Trophoblast cell (in vitro differentiated cells and primary cell): ENCODE measurements at regions not wholly inside any gene's neighbourhood (a gene's known extent, or its start where the extent isn't known, plus 50 kb on each side); places are given as distances from the start of the nearest gene placed in this dataset.

ENCODE experiments used
- DNase-seq, 2 donors: peaks; one replicate each; pipeline ENCODE4 v3.0.0-alpha.2; 2016
- H2AFZ ChIP-seq: 2 replicates; pipeline ENCODE4 v1.6.1; 2013; ENCODE audit warnings: low read length, moderate library complexity, mild to moderate bottlenecking; ENCODE audit not compliant: insufficient read depth, poor library complexity
- H2AK5ac ChIP-seq: 2 replicates; pipeline ENCODE4 v1.6.1; 2013; ENCODE audit warnings: mild to moderate bottlenecking, low read length
- H2BK120ac ChIP-seq: 2 replicates; pipeline ENCODE4 v1.6.1; 2013; ENCODE audit warnings: low read length, mild to moderate bottlenecking, moderate library complexity; ENCODE audit not compliant: insufficient read depth, poor library complexity
- H2BK12ac ChIP-seq: 2 replicates; pipeline ENCODE4 v1.6.1; 2013; ENCODE audit warnings: mild to moderate bottlenecking, low read length, moderate library complexity
- H2BK5ac ChIP-seq: 2 replicates; pipeline ENCODE4 v1.6.1; 2013; ENCODE audit warnings: low read length, low read depth, moderate library complexity, mild to moderate bottlenecking; ENCODE audit not compliant: poor library complexity
- H3K14ac ChIP-seq: 2 replicates; pipeline ENCODE4 v1.6.1; 2013; ENCODE audit warnings: mild to moderate bottlenecking, low read length
- H3K18ac ChIP-seq: 2 replicates; pipeline ENCODE4 v1.6.1; 2013; ENCODE audit warnings: mild to moderate bottlenecking, low read length
- H3K23ac ChIP-seq: 2 replicates; pipeline ENCODE4 v1.6.1; 2013; ENCODE audit warnings: low read length
- H3K27ac ChIP-seq: 2 replicates; pipeline ENCODE4 v1.5.1; 2013; ENCODE audit warnings: low read depth, mild to moderate bottlenecking, inconsistent platforms, low read length, moderate library complexity
- H3K27me3 ChIP-seq: 2 replicates; pipeline ENCODE4 v1.6.1; 2013; ENCODE audit warnings: inconsistent platforms, mild to moderate bottlenecking, low read length, moderate library complexity; ENCODE audit not compliant: insufficient read depth
- H3K36me3 ChIP-seq, 2 experiments: 1 replicate in 1 of 2; 2 replicates in 1 of 2; pipeline ENCODE4 v1.6.1; 2013; ENCODE audit warnings: low read length in 2 of 2, mild to moderate bottlenecking in 2 of 2, moderate library complexity in 1 of 2; ENCODE audit not compliant: insufficient read depth in 2 of 2, control insufficient read depth in 1 of 2
- H3K4ac ChIP-seq: 2 replicates; pipeline ENCODE4 v1.6.1; 2013; ENCODE audit warnings: low read depth, mild to moderate bottlenecking, low read length, moderate library complexity
- H3K4me1 ChIP-seq, 2 experiments: 1 replicate in 1 of 2; 2 replicates in 1 of 2; pipeline ENCODE4 v1.6.1; 2013; ENCODE audit warnings: low read length in 2 of 2, mild to moderate bottlenecking in 2 of 2, moderate library complexity in 1 of 2; ENCODE audit not compliant: insufficient read depth in 2 of 2, control insufficient read depth in 1 of 2
- H3K4me2 ChIP-seq: 2 replicates; pipeline ENCODE4 v1.6.1; 2013; ENCODE audit warnings: inconsistent platforms, mild to moderate bottlenecking, low read length, moderate library complexity
- H3K4me3 ChIP-seq: 2 replicates; pipeline ENCODE4 v1.5.1; 2013; ENCODE audit warnings: mild to moderate bottlenecking, low read depth, low read length, inconsistent platforms
- H3K79me1 ChIP-seq: one replicate; pipeline ENCODE4 v1.6.1; 2013; ENCODE audit warnings: low read length
- H3K79me2 ChIP-seq: 2 replicates; pipeline ENCODE4 v1.6.1; 2013; ENCODE audit warnings: low read length, mild to moderate bottlenecking; ENCODE audit not compliant: control insufficient read depth, insufficient read depth, poor library complexity
- H3K9ac ChIP-seq: 2 replicates; pipeline ENCODE4 v1.6.1; 2013; ENCODE audit warnings: mild to moderate bottlenecking, low read length
- H3K9me3 ChIP-seq: 2 replicates; pipeline ENCODE4 v1.6.1; 2013; ENCODE audit warnings: low read depth, mild to moderate bottlenecking, control low read depth, inconsistent platforms, low read length; ENCODE audit not compliant: insufficient read depth
- H4K12ac ChIP-seq: 2 replicates; pipeline ENCODE4 v1.6.1; 2013; ENCODE audit warnings: low read depth, mild to moderate bottlenecking, low read length, moderate library complexity
- H4K8ac ChIP-seq: 2 replicates; pipeline ENCODE4 v1.6.1; 2013; ENCODE audit warnings: low read depth, mild to moderate bottlenecking, low read length, moderate library complexity
- H4K91ac ChIP-seq: one replicate; pipeline ENCODE4 v1.6.1; 2013; ENCODE audit warnings: low read depth, mild to moderate bottlenecking, low read length, moderate library complexity
- WGBS: extraction: QIAGEN DNeasy Blood & Tissue Kit; methylation state at CpG from one replicate; pipeline ENCODE4 v1.1.7; 2013; ENCODE audit warnings: missing lambda C conversion rate; ENCODE audit not compliant: insufficient read length, insufficient coverage; ENCODE audit errors: extremely low coverage; 5-methylcytosine and 5-hydroxymethylcytosine counted together

DNA sequence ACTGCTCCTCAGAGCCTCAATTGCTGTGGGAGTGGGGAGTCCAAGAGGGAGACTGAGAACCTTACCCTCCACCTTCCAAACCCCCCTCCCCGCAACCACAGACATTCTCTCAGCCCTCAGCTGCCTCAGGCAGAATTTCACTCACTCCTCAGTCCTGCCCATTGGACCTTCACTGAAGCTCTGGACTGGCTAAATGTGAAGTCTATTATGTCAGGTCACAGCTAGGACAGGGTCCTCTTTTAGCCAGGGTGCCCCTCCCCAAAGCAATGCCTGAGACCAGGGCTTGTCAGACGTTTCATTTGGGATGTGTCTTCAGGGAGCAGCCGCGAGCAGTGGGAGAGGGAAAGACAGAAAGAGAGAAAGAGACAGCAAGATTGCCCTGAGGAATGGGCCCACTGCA is 199.3 kb upstream of the CCDC68 start:
- no peaks in the 10 kb centered on the region for H3K79me2 ChIP-seq
- no peak overlapping the region for H2BK120ac ChIP-seq
- H3K4me2 ChIP-seq, result no peak overlapping the region
- no peak overlapping the region for H3K23ac ChIP-seq
- H3K4ac ChIP-seq, result no peak overlapping the region
- no peak for DNase-seq
- H2AK5ac ChIP-seq, result no peak overlapping the region
- no peak overlapping the region for H3K9ac ChIP-seq
- H4K91ac ChIP-seq, result no peak overlapping the region
- H3K14ac ChIP-seq, result no peak overlapping the region
- no peak overlapping the region for H2BK12ac ChIP-seq
- no peaks in the 10 kb centered on the region for H3K9me3 ChIP-seq
- H3K4me1 ChIP-seq, result peaks cover 0 to 7% of the 10 kb centered on the region in 2 experiments
- H3K79me1 ChIP-seq, result no peaks in the 10 kb centered on the region
- H3K4me3 ChIP-seq, result no peak overlapping the region
- no peak overlapping the region for H4K12ac ChIP-seq
- H3K27ac ChIP-seq, result no peak overlapping the region
- no peaks in the 10 kb centered on the region for H3K27me3 ChIP-seq
- WGBS, result no CpG with 5 or more reads among the region's 4 CpGs
- no peaks in the 10 kb centered on the region for H3K36me3 ChIP-seq
- H2BK5ac ChIP-seq, result no peak overlapping the region
- no peak overlapping the region for H4K8ac ChIP-seq
- no peak overlapping the region for H2AFZ ChIP-seq
- H3K18ac ChIP-seq, result no peak overlapping the region

GRCh38 chr18:55153346-55153745 is 194.1 kb upstream of the CCDC68 start:
- no CpG with 5 or more reads among the region's 2 CpGs for WGBS

DNA sequence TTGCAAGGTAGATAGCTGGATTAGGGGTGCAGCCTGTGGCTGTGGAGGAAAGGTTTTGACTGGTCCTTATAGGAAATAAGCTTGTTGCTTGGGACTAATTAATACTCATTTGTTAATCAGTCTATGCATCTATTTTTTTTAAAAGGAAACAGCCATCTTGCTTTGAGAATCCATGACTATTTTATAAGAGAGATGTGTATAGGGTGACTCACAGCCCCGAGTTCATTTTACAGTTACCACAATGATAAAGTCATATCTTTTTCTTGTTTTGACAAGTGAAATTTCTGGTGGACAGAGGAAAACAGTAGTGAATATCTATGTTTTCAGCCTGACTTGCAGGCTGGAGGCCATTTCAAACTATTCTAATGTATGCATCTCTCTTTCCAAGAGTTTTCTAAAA is 193.5 kb upstream of the CCDC68 start:
- Histone ChIP-seq H3K4ac (no peak overlapping the region), H2BK5ac (no peak overlapping the region), H4K12ac (no peak overlapping the region), H3K23ac (no peak overlapping the region), H4K91ac (no peak overlapping the region), H3K9ac (no peak overlapping the region), H3K79me1 (no peaks in the 10 kb centered on the region), H3K79me2 (no peaks in the 10 kb centered on the region), H3K27me3 (no peaks in the 10 kb centered on the region), H3K4me3 (no peak overlapping the region), H3K18ac (no peak overlapping the region), H3K4me2 (no peak overlapping the region), H4K8ac (no peak overlapping the region), H3K4me1 (no peaks in the 10 kb centered on the region), H3K36me3 (no peaks in the 10 kb centered on the region), H2AFZ (no peak overlapping the region), H2BK12ac (no peak overlapping the region), H2AK5ac (no peak overlapping the region), H3K9me3 (no peaks in the 10 kb centered on the region), H3K14ac (no peak overlapping the region), H3K27ac (no peak overlapping the region), H2BK120ac (no peak overlapping the region)
- WGBS, result no CpG with 5 or more reads among the region's 1 CpG
- DNase-seq, result no peak

More at GRCh38 chr18:55153346-55153745, 194.1 kb upstream of the CCDC68 start:
- Histone ChIP-seq H3K9me3 (no peaks in the 10 kb centered on the region), H3K4me3 (no peak overlapping the region), H3K27ac (no peak overlapping the region), H3K4me2 (no peak overlapping the region), H3K79me1 (no peaks in the 10 kb centered on the region), H4K12ac (no peak overlapping the region), H4K8ac (no peak overlapping the region), H3K4me1 (peaks cover 0 to under 1% of the 10 kb centered on the region in 2 experiments), H3K27me3 (no peaks in the 10 kb centered on the region), H3K4ac (no peak overlapping the region), H2AK5ac (no peak overlapping the region), H3K36me3 (no peaks in the 10 kb centered on the region), H2BK12ac (no peak overlapping the region), H2BK5ac (no peak overlapping the region), H3K18ac (no peak overlapping the region), H2BK120ac (no peak overlapping the region), H3K23ac (no peak overlapping the region), H3K9ac (no peak overlapping the region), H4K91ac (no peak overlapping the region), H3K79me2 (no peaks in the 10 kb centered on the region), H3K14ac (no peak overlapping the region), H2AFZ (no peak overlapping the region)
- DNase-seq, result no peak

- H4K12ac ChIP-seq, result no peak overlapping the region
- no peaks in the 10 kb centered on the region for H3K27me3 ChIP-seq
- no peaks in the 10 kb centered on the region for H3K79me2 ChIP-seq
- H2AFZ ChIP-seq, result no peak overlapping the region
- H3K4ac ChIP-seq, result no peak overlapping the region
- no peak overlapping the region for H2BK5ac ChIP-seq
- no peak overlapping the region for H2BK120ac ChIP-seq
- H3K27ac ChIP-seq, result no peak overlapping the region
- H3K18ac ChIP-seq, result no peak overlapping the region
- H3K36me3 ChIP-seq, result no peaks in the 10 kb centered on the region
- no peaks in the 10 kb centered on the region for H3K4me1 ChIP-seq
- no peak overlapping the region for H2BK12ac ChIP-seq
- H3K4me3 ChIP-seq, result no peak overlapping the region
- no peak overlapping the region for H3K23ac ChIP-seq
- no peak overlapping the region for H4K91ac ChIP-seq
- no CpG with 5 or more reads among the region's 6 CpGs for WGBS
- no peak overlapping the region for H3K9ac ChIP-seq
- no peaks in the 10 kb centered on the region for H3K9me3 ChIP-seq
- no peaks in the 10 kb centered on the region for H3K79me1 ChIP-seq
- H3K14ac ChIP-seq, result no peak overlapping the region
- DNase-seq, result no peak
- no peak overlapping the region for H2AK5ac ChIP-seq
- no peak overlapping the region for H4K8ac ChIP-seq
- no peak overlapping the region for H3K4me2 ChIP-seq
These were observed 190.7 kb upstream of the CCDC68 start for GRCh38 chr18:55149994-55150393.
